ENCODE measurements at regions not wholly inside any gene's neighbourhood (a gene's known extent, or its start where the extent isn't known, plus 50 kb on each side); places are given as distances from the start of the nearest gene placed in this dataset.

GRCh38 chr3:162780313-162780712 lies 1283.7 kb downstream of the OTOL1 start:
- Histone ChIP-seq H4K20me1 (ENCODE audit: insufficient read depth, low read length, poor library complexity, severe bottlenecking) (no peaks in the 10 kb centered on the region), H3K4me2 (ENCODE audit: low read depth, low read length, poor library complexity, severe bottlenecking) (no peak overlapping the region), H3K9me2 (replicated peaks; ENCODE audit: low read depth, low read length) (no peaks in the 10 kb centered on the region), H3K36me3 (ENCODE audit: insufficient read depth, low read length) (no peaks in the 10 kb centered on the region), H3K4me3 (ENCODE audit: low read length, poor library complexity, severe bottlenecking) (no peak overlapping the region), H2AFZ (ENCODE audit: low read length) (no peak overlapping the region), H3K79me2 (ENCODE audit: insufficient read depth, low read length) (no peaks in the 10 kb centered on the region), H3F3A (ENCODE audit: low read depth) (no peaks in the 10 kb centered on the region), H3K4me1 (ENCODE audit: insufficient read depth, low read length, poor library complexity, severe bottlenecking) (no peaks in the 10 kb centered on the region), H3K9ac (ENCODE audit: low read depth, low read length, poor library complexity, severe bottlenecking) (no peak overlapping the region), H3K9me3 (ENCODE audit: insufficient read depth, low read depth, low read length) (no peaks in the 10 kb centered on the region), H3K27me3 (ENCODE audit: insufficient read depth, low read length, poor library complexity, severe bottlenecking) (no peaks in the 10 kb centered on the region)
- TF ChIP-seq CTCF (conservative IDR thresholded peaks at IDR 0.05; ENCODE audit: low read length) (no peak), EZH2phosphoT487 (IDR thresholded peaks at IDR 0.05; ENCODE audit: borderline replicate concordance) (no peak)

DNA sequence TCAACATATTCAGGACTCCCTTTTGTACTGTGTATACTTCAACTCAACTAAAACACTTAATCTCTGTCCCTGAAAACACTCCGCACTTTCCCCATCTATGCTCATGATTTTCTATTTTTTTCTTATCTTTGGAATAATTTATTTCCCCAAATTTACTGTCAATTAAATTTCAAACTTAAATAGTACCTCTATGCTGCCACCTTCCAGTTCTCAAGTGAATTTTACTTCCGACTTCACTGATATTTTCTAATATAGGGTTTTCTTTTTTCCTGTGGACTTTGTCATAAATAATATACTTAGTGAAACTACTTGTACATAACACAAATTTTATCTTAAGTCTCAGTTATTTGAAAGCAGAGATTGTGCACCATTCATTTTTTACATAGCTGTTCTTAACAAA lies 1303.3 kb downstream of the OTOL1 start:
- Histone ChIP-seq H3K9me2 (replicated peaks; ENCODE audit: low read depth, low read length) (no peaks in the 10 kb centered on the region), H4K20me1 (ENCODE audit: insufficient read depth, low read length, poor library complexity, severe bottlenecking) (no peaks in the 10 kb centered on the region), H2AFZ (ENCODE audit: low read length) (no peak overlapping the region), H3K36me3 (ENCODE audit: insufficient read depth, low read length) (no peaks in the 10 kb centered on the region), H3K27me3 (ENCODE audit: insufficient read depth, low read length, poor library complexity, severe bottlenecking) (no peaks in the 10 kb centered on the region), H3F3A (ENCODE audit: low read depth) (no peaks in the 10 kb centered on the region), H3K4me3 (ENCODE audit: low read length, poor library complexity, severe bottlenecking) (no peak overlapping the region), H3K9ac (ENCODE audit: low read depth, low read length, poor library complexity, severe bottlenecking) (no peak overlapping the region), H3K4me1 (ENCODE audit: insufficient read depth, low read length, poor library complexity, severe bottlenecking) (no peaks in the 10 kb centered on the region), H3K79me2 (ENCODE audit: insufficient read depth, low read length) (no peaks in the 10 kb centered on the region), H3K4me2 (ENCODE audit: low read depth, low read length, poor library complexity, severe bottlenecking) (no peak overlapping the region), H3K9me3 (ENCODE audit: insufficient read depth, low read depth, low read length) (no peaks in the 10 kb centered on the region)
- TF ChIP-seq EZH2phosphoT487 (IDR thresholded peaks at IDR 0.05; ENCODE audit: borderline replicate concordance) (no peak), CTCF (conservative IDR thresholded peaks at IDR 0.05; ENCODE audit: low read length) (no peak; the same call in 1 of the 2 replicates)

DNA sequence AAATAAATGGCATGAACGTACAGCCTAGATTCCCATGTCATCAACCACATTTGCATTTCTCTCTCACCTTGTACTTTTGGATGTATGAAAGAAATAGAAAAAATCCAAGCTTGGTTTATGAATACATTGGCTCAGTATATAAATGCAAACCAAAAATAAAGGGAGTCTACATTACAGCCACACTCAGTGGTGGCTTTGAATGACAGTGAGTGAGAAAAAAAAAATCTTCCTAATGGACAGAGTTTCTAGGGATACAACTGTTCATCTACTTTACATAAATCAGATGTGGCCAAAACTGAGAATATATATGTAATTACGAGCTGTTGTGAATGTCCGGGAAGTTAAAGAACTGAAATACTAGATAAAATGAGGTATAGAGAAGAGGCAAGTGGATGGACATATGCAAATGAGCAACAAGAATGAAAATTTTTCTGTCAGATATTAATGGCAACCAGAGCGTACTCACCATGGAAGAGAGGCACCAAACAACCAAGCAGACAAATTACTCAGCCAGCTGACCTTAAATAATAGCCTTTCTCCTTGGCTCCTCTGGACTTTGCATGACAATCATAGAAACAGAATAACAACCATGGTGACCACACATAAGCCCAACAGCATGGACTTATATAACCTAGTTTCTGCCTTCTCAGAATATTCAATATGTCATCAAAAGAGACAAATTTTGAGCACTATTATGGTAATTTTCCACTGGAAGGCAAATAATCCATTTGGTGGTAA lies 1305.8 kb downstream of the OTOL1 start:
- no peak overlapping the region for H3K4me2 ChIP-seq (ENCODE audit: low read depth, low read length, poor library complexity, severe bottlenecking)
- H4K20me1 ChIP-seq (ENCODE audit: insufficient read depth, low read length, poor library complexity, severe bottlenecking), result no peaks in the 10 kb centered on the region
- no peak overlapping the region for H3K4me3 ChIP-seq (ENCODE audit: low read length, poor library complexity, severe bottlenecking)
- H3K9me2 ChIP-seq (replicated peaks; ENCODE audit: low read depth, low read length), result no peaks in the 10 kb centered on the region
- no peak for TF ChIP-seq EZH2phosphoT487 (IDR thresholded peaks at IDR 0.05; ENCODE audit: borderline replicate concordance)
- no peak for TF ChIP-seq CTCF (conservative IDR thresholded peaks at IDR 0.05; ENCODE audit: low read length)
- no peaks in the 10 kb centered on the region for H3K9me3 ChIP-seq (ENCODE audit: insufficient read depth, low read depth, low read length)
- H3K9ac ChIP-seq (ENCODE audit: low read depth, low read length, poor library complexity, severe bottlenecking), result no peak overlapping the region
- no peak overlapping the region for H2AFZ ChIP-seq (ENCODE audit: low read length)
- H3K36me3 ChIP-seq (ENCODE audit: insufficient read depth, low read length), result no peaks in the 10 kb centered on the region
- H3K27me3 ChIP-seq (ENCODE audit: insufficient read depth, low read length, poor library complexity, severe bottlenecking), result no peaks in the 10 kb centered on the region
- no peaks in the 10 kb centered on the region for H3K79me2 ChIP-seq (ENCODE audit: insufficient read depth, low read length)
- H3K4me1 ChIP-seq (ENCODE audit: insufficient read depth, low read length, poor library complexity, severe bottlenecking), result no peaks in the 10 kb centered on the region
- no peaks in the 10 kb centered on the region for H3F3A ChIP-seq (ENCODE audit: low read depth)

Measured in Loucy (cell line).